GM19239 (cell line): ENCODE measurements at regions not wholly inside any gene's neighbourhood (a gene's known extent, or its start where the extent isn't known, plus 50 kb on each side); places are given as distances from the start of the nearest gene placed in this dataset.
A peak's percentile ranks its signal among the peaks of the same experiment; 100 is the strongest.

Source experiments
- DNase-seq: peaks from one replicate; pipeline ENCODE4 v3.0.0; 2011; ENCODE audit warnings: low spot score; ENCODE audit not compliant: insufficient read length
- FAIRE-seq: peaks from 2 replicates; lab custom pipeline; 2011; peaks lifted over from hg19 to GRCh38; lab: Jason Lieb, UNC

- FAIRE-seq = no peak
- DNase-seq = no peak
Observed at GRCh38 chr7:118009419-118009818, 136.2 kb upstream of the CTTNBP2 start.

GRCh38 chr7:118011652-118012051 lies 138.4 kb upstream of the CTTNBP2 start:
- FAIRE-seq (no peak), DNase-seq (no peak)

GRCh38 chr7:118013252-118014010 lies 140.2 kb upstream of the CTTNBP2 start:
- no peak for DNase-seq
- FAIRE-seq = no peak

GRCh38 chr7:118022546-118022945 lies 149.3 kb upstream of the CTTNBP2 start:
- FAIRE-seq (no peak), DNase-seq (no peak)

DNA sequence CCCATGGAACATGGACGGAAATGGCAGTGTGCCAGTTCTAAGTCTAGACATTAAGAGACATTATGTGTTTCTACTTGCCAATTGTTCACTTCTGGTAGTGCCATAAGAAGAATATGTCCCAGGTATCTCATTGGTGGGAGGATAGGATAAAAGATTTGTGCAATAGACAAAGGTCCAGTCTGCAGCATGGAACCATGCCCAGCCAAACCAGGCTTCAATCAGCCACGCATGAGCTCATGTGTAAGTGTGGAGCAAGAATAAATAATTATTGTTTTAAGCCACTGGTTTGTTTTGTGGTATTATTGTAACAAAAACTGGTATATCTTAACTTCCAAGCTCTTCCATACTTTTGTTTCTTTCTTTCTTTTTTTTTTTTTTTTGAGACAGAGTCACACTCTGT lies 153.6 kb upstream of the CTTNBP2 start:
- no peak for DNase-seq
- no peak for FAIRE-seq

GRCh38 chr7:118028226-118028625 lies 155.0 kb upstream of the CTTNBP2 start:
- FAIRE-seq (no peak), DNase-seq (no peak)

- no peak for DNase-seq
- no peak for FAIRE-seq
Observed at GRCh38 chr7:118029826-118030422, 154.0 kb upstream of the LSM8 start.

GRCh38 chr7:118033273-118033672 lies 150.7 kb upstream of the LSM8 start:
- DNase-seq (no peak), FAIRE-seq (no peak)

DNA sequence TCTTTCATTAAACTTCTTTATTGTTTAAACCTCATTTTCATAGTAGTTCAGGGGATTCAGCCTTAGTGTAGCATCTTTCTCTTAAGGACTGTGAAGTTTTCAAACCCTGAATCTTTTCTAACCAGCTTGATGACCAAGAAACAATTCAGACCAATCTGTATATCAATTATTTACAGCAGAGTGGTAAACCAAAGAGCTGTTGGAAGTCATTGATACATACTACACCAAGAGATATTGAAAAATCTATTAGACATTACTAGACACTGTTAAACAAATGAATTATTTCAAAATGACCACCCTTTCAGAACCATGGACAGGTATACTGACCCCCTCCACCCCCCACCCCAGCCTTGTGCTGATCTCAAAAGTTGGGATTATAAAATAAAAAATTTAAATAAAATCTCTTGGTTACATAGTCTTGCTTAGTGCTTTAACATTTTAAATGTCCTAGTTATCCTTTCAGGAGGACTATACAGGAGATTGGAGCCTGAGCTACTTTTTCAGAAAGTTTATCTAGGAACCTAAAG lies 143.9 kb upstream of the LSM8 start:
- no peak for DNase-seq
- FAIRE-seq = no peak

GRCh38 chr7:118040562-118040961 lies 143.4 kb upstream of the LSM8 start:
- FAIRE-seq = peak; percentile 79
- no peak for DNase-seq

- DNase-seq (no peak), FAIRE-seq (no peak)
Observed at GRCh38 chr7:118041251-118041878, 142.6 kb upstream of the LSM8 start.

GRCh38 chr7:118045629-118046028 lies 138.3 kb upstream of the LSM8 start:
- DNase-seq (no peak), FAIRE-seq (no peak)

DNA sequence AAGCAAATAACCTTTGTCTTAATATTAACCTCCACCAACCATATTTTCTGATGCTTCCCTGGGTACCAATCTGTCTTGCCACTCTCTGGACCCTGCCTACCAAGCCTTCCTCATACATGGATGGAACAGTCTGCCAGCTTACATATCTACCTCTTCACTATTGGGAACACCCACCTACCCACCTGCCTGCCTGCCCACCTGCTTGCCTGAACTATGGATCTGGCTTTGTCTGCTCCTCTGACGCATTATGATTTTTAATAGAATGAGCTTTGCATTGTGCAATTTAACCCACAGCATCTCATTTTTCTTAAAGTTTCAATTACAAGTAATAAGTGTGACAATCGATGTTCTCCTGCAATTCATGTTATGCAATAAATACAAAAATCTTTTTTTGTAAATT lies 137.9 kb upstream of the LSM8 start:
- FAIRE-seq (no peak), DNase-seq (no peak)

DNA sequence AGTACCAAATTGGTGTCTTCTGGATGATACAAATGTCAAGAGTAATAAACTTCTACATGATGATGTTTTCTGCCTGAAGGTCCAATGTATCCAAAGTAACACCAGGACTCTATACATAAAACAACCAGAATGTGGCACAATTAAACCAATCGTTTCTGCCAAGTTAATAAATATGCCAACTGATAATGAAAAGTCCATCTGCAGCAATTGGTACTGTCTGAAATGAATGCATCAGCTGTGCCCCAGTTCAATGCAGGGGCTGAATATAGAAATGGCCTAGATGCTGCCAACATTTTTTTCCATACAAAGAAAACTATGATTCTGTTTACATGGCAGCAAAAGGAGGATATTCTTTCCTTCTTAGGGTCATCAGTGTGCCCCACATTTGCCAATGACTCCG lies 137.2 kb upstream of the LSM8 start:
- no peak for FAIRE-seq

DNA sequence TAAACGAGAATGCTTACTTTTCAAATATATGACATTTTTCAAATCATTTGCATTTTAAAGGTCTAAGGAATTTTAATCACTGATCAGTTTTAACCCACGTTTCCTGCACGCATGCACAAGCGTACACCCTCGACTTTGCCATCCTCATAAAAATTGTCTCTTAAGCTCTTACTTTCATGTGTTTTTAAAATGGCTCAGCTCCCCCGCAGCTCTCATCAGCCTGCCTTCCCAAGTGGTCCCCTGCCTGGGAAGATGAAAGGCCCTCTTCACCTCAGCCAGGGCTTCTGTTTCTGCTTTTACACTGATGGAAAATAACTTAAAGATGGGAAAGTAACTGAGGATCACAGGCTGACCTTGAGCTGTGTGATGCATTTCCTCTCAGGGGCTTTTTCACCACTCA lies 131.6 kb upstream of the LSM8 start:
- DNase-seq = no peak
- FAIRE-seq = no peak

More for the DNA sequence above, 137.2 kb upstream of the LSM8 start:
- DNase-seq = no peak

GRCh38 chr7:118053353-118053752 lies 130.6 kb upstream of the LSM8 start:
- no peak for DNase-seq
- no peak for FAIRE-seq

GRCh38 chr7:118054529-118054928 lies 129.4 kb upstream of the LSM8 start:
- FAIRE-seq = no peak
- no peak for DNase-seq

DNA sequence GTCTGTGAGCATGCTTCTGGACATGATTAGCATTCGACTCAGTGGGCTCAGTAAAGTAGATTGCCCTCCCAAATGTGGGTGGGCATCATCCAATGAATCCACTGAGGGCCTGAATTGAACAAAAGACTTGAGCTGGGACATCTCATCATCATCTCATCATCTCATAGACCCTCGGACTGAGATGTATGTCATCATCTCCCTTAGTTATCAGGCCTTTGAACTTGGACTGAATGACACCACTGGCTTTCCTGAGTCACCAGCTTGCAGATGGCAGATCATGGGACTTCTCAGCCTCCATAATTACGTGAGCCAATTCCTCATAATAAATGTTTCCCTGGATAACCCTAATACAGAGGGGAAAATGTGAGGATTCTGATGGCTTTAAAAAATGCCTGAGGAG lies 128.3 kb upstream of the LSM8 start:
- no peak for FAIRE-seq
- DNase-seq = no peak

DNA sequence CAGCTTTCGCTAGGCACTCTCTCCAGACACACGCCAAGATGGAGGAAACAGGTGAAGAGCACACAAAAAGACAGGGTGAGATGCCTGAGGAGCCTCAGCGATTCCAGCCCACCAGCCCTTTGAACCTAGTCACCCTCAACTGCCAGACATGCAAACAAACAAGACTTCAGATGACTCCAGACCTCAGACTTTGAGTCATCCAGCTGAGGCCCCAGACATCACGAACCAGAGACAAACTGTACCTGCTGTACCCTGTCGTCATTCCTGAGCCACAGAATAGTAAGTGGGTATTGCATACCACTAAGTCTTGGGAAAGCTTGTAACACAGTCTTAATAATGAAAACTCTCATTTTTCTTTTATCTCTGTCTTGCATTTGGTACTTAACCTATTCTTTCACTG lies 126.6 kb upstream of the LSM8 start:
- FAIRE-seq (no peak), DNase-seq (no peak)

GRCh38 chr7:118059209-118059608 lies 124.8 kb upstream of the LSM8 start:
- DNase-seq = no peak

DNA sequence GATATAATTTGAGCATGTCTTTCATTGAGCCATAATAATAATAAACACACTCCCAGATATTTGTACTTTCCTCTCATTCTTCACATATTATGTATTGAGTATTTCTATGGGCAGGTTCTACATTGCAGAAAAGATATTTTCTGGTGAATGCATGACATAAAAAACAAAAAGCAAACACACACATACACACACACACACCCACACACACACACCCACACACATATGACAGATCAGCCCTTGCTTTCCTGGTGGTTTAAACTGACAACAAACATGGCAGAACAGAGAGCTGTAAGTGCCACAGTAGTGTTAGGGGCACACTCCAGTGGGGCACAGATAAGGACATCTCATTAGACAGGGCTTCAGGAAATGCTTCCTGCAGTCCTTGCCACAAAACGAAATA lies 123.3 kb upstream of the LSM8 start:
- FAIRE-seq (no peak), DNase-seq (no peak)

More at GRCh38 chr7:118059209-118059608, 124.8 kb upstream of the LSM8 start:
- FAIRE-seq = no peak
